ENCODE measurements at regions not wholly inside any gene's neighbourhood (a gene's known extent, or its start where the extent isn't known, plus 50 kb on each side); places are given as distances from the start of the nearest gene placed in this dataset.

- Histone ChIP-seq H3K27ac (ENCODE audit: low read depth in 2 of 2, low read length in 2 of 2) (no peak overlapping the region), H3K36me3 (ENCODE audit: control insufficient read depth in 2 of 2, insufficient read depth in 2 of 2, low read length in 2 of 2) (peaks cover 22% of the 10 kb centered on the region in 2 donors), H3K4me3 (ENCODE audit: low read length in 2 of 2) (no peak overlapping the region), H3K9me3 (ENCODE audit: control insufficient read depth in 2 of 2, low read length in 2 of 2) (no peaks in the 10 kb centered on the region), H3K4me1 (ENCODE audit: control insufficient read depth in 2 of 2, insufficient read depth in 2 of 2, low read length in 2 of 2) (peaks cover 0 to 3% of the 10 kb centered on the region in 2 donors), H3K9ac (ENCODE audit: low read depth in 1 of 2, low read length in 2 of 2) (no peak overlapping the region), H3K27me3 (ENCODE audit: control insufficient read depth in 2 of 2, insufficient read depth in 2 of 2, low read length in 2 of 2) (no peaks in the 10 kb centered on the region)
Measured at GRCh38 chr22:42217752-42218280, 52.6 kb downstream of the TCF20 start.

DNA sequence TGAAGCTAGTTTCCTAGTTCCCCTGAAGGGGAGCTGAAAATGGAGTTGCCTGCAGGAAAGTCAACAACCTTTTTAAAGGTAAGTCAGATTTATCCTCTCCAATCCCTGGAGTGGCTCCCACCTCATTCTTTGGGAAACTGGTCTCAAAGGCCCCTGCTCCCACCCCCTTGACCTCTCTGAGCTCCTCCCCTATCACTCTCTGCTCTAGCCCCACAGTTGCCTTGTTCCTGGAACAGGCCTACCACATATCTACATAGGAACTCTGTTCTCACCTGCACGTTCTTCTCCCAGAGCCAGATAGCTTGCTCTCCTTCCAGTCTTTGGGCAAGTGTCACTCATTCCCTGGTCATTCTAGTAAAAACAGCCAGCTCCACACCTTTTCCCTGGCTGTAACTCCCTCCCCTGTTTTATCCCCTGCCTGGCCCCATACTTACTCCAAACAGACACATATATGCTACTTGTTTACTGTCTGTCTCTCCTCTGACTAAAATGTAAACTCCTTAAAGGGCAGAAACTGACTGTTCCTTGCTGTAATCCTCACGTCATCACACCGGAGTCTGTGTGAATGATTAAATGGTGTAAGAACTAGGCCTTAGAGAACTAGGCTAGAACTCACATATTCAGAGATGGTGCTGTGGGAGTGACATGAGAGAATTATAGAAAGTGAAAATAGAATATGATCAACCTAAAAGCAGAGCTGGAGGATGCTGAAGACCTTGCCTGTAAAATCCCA, 53.3 kb downstream of the TCF20 start:
- Histone ChIP-seq H3K4me1 (ENCODE audit: control insufficient read depth in 2 of 2, insufficient read depth in 2 of 2, low read length in 2 of 2) (peaks cover 0 to 3% of the 10 kb centered on the region in 2 donors), H3K36me3 (ENCODE audit: control insufficient read depth in 2 of 2, insufficient read depth in 2 of 2, low read length in 2 of 2) (peaks cover 24 to 27% of the 10 kb centered on the region in 2 donors), H3K27me3 (ENCODE audit: control insufficient read depth in 2 of 2, insufficient read depth in 2 of 2, low read length in 2 of 2) (no peaks in the 10 kb centered on the region), H3K4me3 (ENCODE audit: low read length in 2 of 2) (no peak overlapping the region), H3K9me3 (ENCODE audit: control insufficient read depth in 2 of 2, low read length in 2 of 2) (no peaks in the 10 kb centered on the region), H3K9ac (ENCODE audit: low read depth in 1 of 2, low read length in 2 of 2) (no peak overlapping the region), H3K27ac (ENCODE audit: low read depth in 2 of 2, low read length in 2 of 2) (no peak overlapping the region)

- peaks cover 0 to 3% of the 10 kb centered on the region in 2 donors for H3K4me1 ChIP-seq (ENCODE audit: control insufficient read depth in 2 of 2, insufficient read depth in 2 of 2, low read length in 2 of 2)
- H3K27ac ChIP-seq (ENCODE audit: low read depth in 2 of 2, low read length in 2 of 2): no peak overlapping the region
- no peaks in the 10 kb centered on the region for H3K27me3 ChIP-seq (ENCODE audit: control insufficient read depth in 2 of 2, insufficient read depth in 2 of 2, low read length in 2 of 2)
- no peak overlapping the region for H3K4me3 ChIP-seq (ENCODE audit: low read length in 2 of 2)
- H3K9me3 ChIP-seq (ENCODE audit: control insufficient read depth in 2 of 2, low read length in 2 of 2): no peaks in the 10 kb centered on the region
- no peak overlapping the region for H3K9ac ChIP-seq (ENCODE audit: low read depth in 1 of 2, low read length in 2 of 2)
- peaks cover 43 to 50% of the 10 kb centered on the region in 2 donors for H3K36me3 ChIP-seq (ENCODE audit: control insufficient read depth in 2 of 2, insufficient read depth in 2 of 2, low read length in 2 of 2)
Measured at GRCh38 chr22:42214633-42215415, 55.6 kb downstream of the TCF20 start.

DNA sequence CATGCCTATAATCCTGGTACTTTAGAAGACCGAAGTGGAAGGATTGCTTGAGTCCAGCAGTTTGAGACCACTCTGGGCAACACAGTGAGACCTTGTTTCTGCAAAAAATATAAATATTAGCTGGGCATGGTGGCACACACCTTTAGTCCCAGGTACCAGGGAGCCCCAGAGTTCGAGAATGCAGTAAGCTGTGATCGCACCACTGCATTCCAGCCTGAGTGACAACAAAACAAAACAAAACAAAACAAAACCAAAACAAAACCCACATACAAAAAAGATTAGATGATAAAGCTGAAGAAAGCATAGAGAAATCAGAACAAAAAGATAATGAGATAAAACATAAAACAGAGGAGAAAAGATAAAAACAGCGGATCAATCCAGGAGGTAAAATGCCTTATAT, 62.1 kb downstream of the TCF20 start:
- Histone ChIP-seq H3K4me1 (ENCODE audit: control insufficient read depth in 2 of 2, insufficient read depth in 2 of 2, low read length in 2 of 2) (no peaks in the 10 kb centered on the region), H3K9me3 (ENCODE audit: control insufficient read depth in 2 of 2, low read length in 2 of 2) (no peaks in the 10 kb centered on the region), H3K36me3 (ENCODE audit: control insufficient read depth in 2 of 2, insufficient read depth in 2 of 2, low read length in 2 of 2) (peaks cover 28 to 40% of the 10 kb centered on the region in 2 donors), H3K4me3 (ENCODE audit: low read length in 2 of 2) (no peak overlapping the region), H3K9ac (ENCODE audit: low read depth in 1 of 2, low read length in 2 of 2) (no peak overlapping the region), H3K27ac (ENCODE audit: low read depth in 2 of 2, low read length in 2 of 2) (no peak overlapping the region), H3K27me3 (ENCODE audit: control insufficient read depth in 2 of 2, insufficient read depth in 2 of 2, low read length in 2 of 2) (no peaks in the 10 kb centered on the region)

DNA sequence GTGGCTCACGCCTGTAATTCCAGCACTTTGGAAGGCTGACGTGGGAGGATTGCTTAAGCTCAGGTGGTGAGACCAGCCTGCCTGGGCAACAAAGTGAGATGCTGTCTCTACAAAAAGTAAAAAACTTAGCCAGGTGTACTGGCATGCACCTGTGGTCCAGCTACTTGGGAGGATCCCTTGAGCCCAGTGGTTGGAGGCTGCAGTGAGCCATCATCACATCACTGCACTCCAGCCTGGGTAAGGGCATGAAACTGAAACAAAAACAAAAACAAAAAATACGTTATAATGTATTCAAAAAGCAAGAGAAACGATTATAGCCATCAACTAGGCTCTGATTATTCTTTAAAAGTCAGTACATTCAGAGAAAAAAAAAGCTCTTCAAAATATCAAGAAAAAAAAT, 62.5 kb downstream of the TCF20 start:
- Histone ChIP-seq H3K9ac (ENCODE audit: low read depth in 1 of 2, low read length in 2 of 2) (no peak overlapping the region), H3K27ac (ENCODE audit: low read depth in 2 of 2, low read length in 2 of 2) (no peak overlapping the region), H3K4me1 (ENCODE audit: control insufficient read depth in 2 of 2, insufficient read depth in 2 of 2, low read length in 2 of 2) (no peaks in the 10 kb centered on the region), H3K9me3 (ENCODE audit: control insufficient read depth in 2 of 2, low read length in 2 of 2) (no peaks in the 10 kb centered on the region), H3K27me3 (ENCODE audit: control insufficient read depth in 2 of 2, insufficient read depth in 2 of 2, low read length in 2 of 2) (no peaks in the 10 kb centered on the region), H3K36me3 (ENCODE audit: control insufficient read depth in 2 of 2, insufficient read depth in 2 of 2, low read length in 2 of 2) (peaks cover 24 to 36% of the 10 kb centered on the region in 2 donors), H3K4me3 (ENCODE audit: low read length in 2 of 2) (no peak overlapping the region)

GRCh38 chr22:42203609-42204008, 66.8 kb downstream of the TCF20 start:
- Histone ChIP-seq H3K27me3 (ENCODE audit: control insufficient read depth in 2 of 2, insufficient read depth in 2 of 2, low read length in 2 of 2) (no peaks in the 10 kb centered on the region), H3K4me1 (ENCODE audit: control insufficient read depth in 2 of 2, insufficient read depth in 2 of 2, low read length in 2 of 2) (no peaks in the 10 kb centered on the region)

GRCh38 chr22:42202669-42203068, 67.8 kb downstream of the TCF20 start:
- Histone ChIP-seq H3K27ac (ENCODE audit: low read depth in 2 of 2, low read length in 2 of 2) (no peak overlapping the region), H3K9me3 (ENCODE audit: control insufficient read depth in 2 of 2, low read length in 2 of 2) (no peaks in the 10 kb centered on the region), H3K36me3 (ENCODE audit: control insufficient read depth in 2 of 2, insufficient read depth in 2 of 2, low read length in 2 of 2) (peaks cover 6 to 7% of the 10 kb centered on the region in 2 donors), H3K4me3 (ENCODE audit: low read length in 2 of 2) (no peak overlapping the region), H3K4me1 (ENCODE audit: control insufficient read depth in 2 of 2, insufficient read depth in 2 of 2, low read length in 2 of 2) (no peaks in the 10 kb centered on the region), H3K27me3 (ENCODE audit: control insufficient read depth in 2 of 2, insufficient read depth in 2 of 2, low read length in 2 of 2) (no peaks in the 10 kb centered on the region), H3K9ac (ENCODE audit: low read depth in 1 of 2, low read length in 2 of 2) (no peak overlapping the region)

More at GRCh38 chr22:42203609-42204008, 66.8 kb downstream of the TCF20 start:
- H3K4me3 ChIP-seq (ENCODE audit: low read length in 2 of 2): no peak overlapping the region
- no peak overlapping the region for H3K27ac ChIP-seq (ENCODE audit: low read depth in 2 of 2, low read length in 2 of 2)
- H3K9ac ChIP-seq (ENCODE audit: low read depth in 1 of 2, low read length in 2 of 2): no peak overlapping the region
- H3K9me3 ChIP-seq (ENCODE audit: control insufficient read depth in 2 of 2, low read length in 2 of 2): no peaks in the 10 kb centered on the region
- H3K36me3 ChIP-seq (ENCODE audit: control insufficient read depth in 2 of 2, insufficient read depth in 2 of 2, low read length in 2 of 2): peaks cover 6 to 7% of the 10 kb centered on the region in 2 donors

DNA sequence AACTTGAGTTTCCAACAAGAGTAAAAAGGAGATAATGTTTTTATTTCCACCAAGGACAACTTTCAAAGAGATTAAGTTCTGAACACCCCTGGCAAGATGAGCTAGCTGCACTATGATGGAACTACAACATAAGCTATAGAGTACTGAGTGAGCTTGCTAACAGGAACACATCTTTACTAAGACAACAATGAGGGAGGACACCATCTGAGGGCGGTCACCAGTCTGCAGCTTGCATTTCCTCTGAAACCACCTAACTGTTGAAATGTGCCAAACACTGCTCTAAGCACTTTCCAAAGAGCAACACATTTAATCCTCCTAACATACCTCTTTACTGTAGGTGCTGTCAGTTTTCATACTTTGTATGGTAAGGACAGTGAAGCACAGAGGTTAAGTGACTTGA, 68.4 kb downstream of the TCF20 start:
- Histone ChIP-seq H3K36me3 (ENCODE audit: control insufficient read depth in 2 of 2, insufficient read depth in 2 of 2, low read length in 2 of 2) (peaks cover 6 to 7% of the 10 kb centered on the region in 2 donors), H3K27ac (ENCODE audit: low read depth in 2 of 2, low read length in 2 of 2) (no peak overlapping the region), H3K4me3 (ENCODE audit: low read length in 2 of 2) (no peak overlapping the region), H3K4me1 (ENCODE audit: control insufficient read depth in 2 of 2, insufficient read depth in 2 of 2, low read length in 2 of 2) (no peaks in the 10 kb centered on the region), H3K9me3 (ENCODE audit: control insufficient read depth in 2 of 2, low read length in 2 of 2) (no peaks in the 10 kb centered on the region), H3K27me3 (ENCODE audit: control insufficient read depth in 2 of 2, insufficient read depth in 2 of 2, low read length in 2 of 2) (no peaks in the 10 kb centered on the region), H3K9ac (ENCODE audit: low read depth in 1 of 2, low read length in 2 of 2) (no peak overlapping the region)

- Histone ChIP-seq H3K27me3 (ENCODE audit: control insufficient read depth in 2 of 2, insufficient read depth in 2 of 2, low read length in 2 of 2) (no peaks in the 10 kb centered on the region), H3K9me3 (ENCODE audit: control insufficient read depth in 2 of 2, low read length in 2 of 2) (no peaks in the 10 kb centered on the region), H3K27ac (ENCODE audit: low read depth in 2 of 2, low read length in 2 of 2) (no peak overlapping the region), H3K4me1 (ENCODE audit: control insufficient read depth in 2 of 2, insufficient read depth in 2 of 2, low read length in 2 of 2) (no peaks in the 10 kb centered on the region), H3K4me3 (ENCODE audit: low read length in 2 of 2) (no peak overlapping the region), H3K9ac (ENCODE audit: low read depth in 1 of 2, low read length in 2 of 2) (no peak overlapping the region), H3K36me3 (ENCODE audit: control insufficient read depth in 2 of 2, insufficient read depth in 2 of 2, low read length in 2 of 2) (peaks cover 4 to 6% of the 10 kb centered on the region in 2 donors)
Measured at GRCh38 chr22:42199025-42199424, 68.4 kb upstream of the CYP2D6 start.

- no peak overlapping the region for H3K4me3 ChIP-seq (ENCODE audit: low read length in 2 of 2)
- no peak overlapping the region for H3K9ac ChIP-seq (ENCODE audit: low read depth in 1 of 2, low read length in 2 of 2)
- H3K4me1 ChIP-seq (ENCODE audit: control insufficient read depth in 2 of 2, insufficient read depth in 2 of 2, low read length in 2 of 2): no peaks in the 10 kb centered on the region
- no peaks in the 10 kb centered on the region for H3K27me3 ChIP-seq (ENCODE audit: control insufficient read depth in 2 of 2, insufficient read depth in 2 of 2, low read length in 2 of 2)
- H3K36me3 ChIP-seq (ENCODE audit: control insufficient read depth in 2 of 2, insufficient read depth in 2 of 2, low read length in 2 of 2): peaks cover 4 to 6% of the 10 kb centered on the region in 2 donors
- H3K9me3 ChIP-seq (ENCODE audit: control insufficient read depth in 2 of 2, low read length in 2 of 2): no peaks in the 10 kb centered on the region
- no peak overlapping the region for H3K27ac ChIP-seq (ENCODE audit: low read depth in 2 of 2, low read length in 2 of 2)
Measured at GRCh38 chr22:42198226-42198625, 67.6 kb upstream of the CYP2D6 start.

Data from mucosa of rectum (tissue), 2 donors.